AG09319 (cell line): ENCODE measurements at regions not wholly inside any gene's neighbourhood (a gene's known extent, or its start where the extent isn't known, plus 50 kb on each side); places are given as distances from the start of the nearest gene placed in this dataset.

ENCODE experiments used
- DNase-seq: peaks from one replicate; pipeline ENCODE4 v3.0.0-alpha.2; 2010; ENCODE audit warnings: low read depth; ENCODE audit errors: extremely low read depth
- TF ChIP-seq, protein P1 (sequence below): IDR thresholded peaks from 2 replicates; pipeline ENCODE4 v1.5.1; 2011; ENCODE audit warnings: low read depth, mild to moderate bottlenecking, inconsistent platforms, low read length, moderate library complexity

DNA sequence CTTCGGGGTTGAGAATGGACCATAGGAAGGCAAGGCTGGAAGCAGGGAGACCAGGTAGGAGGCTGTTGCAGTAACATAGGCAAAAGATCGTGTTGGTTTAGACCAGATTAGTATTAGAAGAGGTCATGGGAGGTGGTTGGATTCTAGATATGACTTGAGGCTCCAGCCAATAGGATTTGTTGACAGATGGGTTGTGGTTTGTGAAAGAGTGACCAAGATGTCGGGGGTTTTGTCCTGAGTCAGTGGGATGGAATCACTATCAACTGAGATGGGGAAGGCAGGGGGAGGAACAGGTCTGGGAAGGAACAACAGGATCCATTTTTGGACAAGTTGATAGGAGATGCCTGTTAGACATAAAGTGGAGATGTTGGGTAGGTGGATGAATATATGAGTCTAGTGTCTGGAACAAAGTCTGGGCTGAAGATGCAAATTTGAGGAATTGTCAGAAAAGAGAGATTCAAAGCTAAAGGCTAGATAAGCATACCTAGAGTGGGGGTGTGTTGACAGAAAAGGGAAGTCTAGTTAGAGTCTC lies 95.5 kb upstream of the NPHP3 start:
- no peak for DNase-seq
- TF ChIP-seq, protein P1, sequence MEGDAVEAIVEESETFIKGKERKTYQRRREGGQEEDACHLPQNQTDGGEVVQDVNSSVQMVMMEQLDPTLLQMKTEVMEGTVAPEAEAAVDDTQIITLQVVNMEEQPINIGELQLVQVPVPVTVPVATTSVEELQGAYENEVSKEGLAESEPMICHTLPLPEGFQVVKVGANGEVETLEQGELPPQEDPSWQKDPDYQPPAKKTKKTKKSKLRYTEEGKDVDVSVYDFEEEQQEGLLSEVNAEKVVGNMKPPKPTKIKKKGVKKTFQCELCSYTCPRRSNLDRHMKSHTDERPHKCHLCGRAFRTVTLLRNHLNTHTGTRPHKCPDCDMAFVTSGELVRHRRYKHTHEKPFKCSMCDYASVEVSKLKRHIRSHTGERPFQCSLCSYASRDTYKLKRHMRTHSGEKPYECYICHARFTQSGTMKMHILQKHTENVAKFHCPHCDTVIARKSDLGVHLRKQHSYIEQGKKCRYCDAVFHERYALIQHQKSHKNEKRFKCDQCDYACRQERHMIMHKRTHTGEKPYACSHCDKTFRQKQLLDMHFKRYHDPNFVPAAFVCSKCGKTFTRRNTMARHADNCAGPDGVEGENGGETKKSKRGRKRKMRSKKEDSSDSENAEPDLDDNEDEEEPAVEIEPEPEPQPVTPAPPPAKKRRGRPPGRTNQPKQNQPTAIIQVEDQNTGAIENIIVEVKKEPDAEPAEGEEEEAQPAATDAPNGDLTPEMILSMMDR, result no peak

DNA sequence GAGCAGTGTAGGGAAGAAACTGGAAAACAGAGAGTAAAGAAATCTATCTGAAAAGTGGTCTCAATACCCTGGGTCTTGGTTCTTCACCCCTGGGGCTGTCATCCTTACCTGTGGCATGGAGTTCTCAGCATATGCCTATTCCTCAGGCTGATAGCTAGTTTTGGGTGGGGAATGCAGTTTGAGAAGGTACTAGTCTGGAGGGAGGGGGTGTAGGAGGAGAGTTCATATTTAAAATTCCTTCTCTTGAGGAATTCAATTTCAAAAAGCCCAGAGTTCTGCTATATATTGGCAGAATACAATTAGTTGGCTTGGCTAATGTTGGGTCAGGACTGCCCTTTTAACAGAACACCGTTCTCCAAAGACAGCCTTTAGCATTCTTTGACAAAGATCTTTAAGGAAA lies 82.9 kb upstream of the NPHP3 start:
- DNase-seq, result no peak
- TF ChIP-seq, protein P1, result no peak

DNA sequence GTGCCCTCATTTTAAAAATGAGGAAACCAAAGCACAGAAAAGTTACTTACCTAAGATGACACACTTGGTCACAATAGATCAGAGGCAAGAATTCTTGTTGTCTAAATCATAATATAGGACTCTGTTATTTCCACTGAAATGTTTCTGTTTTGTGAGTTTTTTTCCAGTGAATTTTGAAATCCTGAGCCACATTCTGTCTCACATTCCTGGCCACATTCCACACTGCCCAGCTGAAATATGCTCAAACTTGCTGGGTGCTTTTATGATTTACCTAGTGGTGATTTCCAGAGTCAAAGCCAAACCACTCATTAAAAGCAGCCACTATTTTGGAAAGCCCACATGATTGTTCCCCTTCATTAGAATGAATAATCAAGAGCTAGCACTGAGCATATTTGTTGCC lies 82.3 kb upstream of the NPHP3 start:
- no peak for DNase-seq
- TF ChIP-seq, protein P1, result no peak

DNA sequence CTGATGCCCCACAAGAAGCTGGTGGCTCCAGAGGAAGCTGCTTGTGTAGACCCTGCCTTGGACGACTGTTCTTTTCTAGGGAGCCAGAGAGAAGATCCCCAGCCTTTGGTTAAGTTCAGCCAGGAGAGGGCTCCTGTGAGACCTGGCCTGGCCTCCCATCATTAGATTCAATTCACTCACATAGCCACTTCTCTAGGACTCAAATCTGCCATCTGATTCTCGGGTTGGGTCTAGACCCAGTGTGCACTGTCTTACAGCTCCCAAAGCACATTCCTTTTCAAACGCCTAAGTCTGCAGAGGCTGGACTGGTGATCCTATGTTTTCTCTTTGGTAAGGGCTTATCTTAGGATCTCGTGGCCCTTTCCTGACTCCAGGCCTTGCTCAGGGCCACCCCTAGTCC lies 81.7 kb upstream of the NPHP3 start:
- no peak for DNase-seq
- TF ChIP-seq, protein P1, result no peak

DNA sequence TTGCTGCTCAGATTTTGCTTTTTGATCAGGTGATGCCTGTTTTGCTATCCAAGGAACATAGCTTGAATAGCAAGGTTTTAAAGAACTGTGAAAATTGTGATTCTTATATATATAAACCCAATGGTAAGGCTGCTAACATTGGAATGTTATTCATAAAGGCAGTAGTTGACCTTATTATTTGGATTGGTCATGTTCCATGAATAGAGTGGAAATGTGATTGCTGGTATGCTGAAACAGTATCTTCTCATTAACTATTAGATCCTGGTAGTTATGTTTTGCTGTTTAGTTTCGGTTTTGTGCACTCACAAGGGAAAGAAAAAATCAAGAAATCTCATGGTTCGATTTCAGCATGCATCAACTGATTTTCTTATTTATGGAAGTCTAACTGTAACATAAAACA lies 78.7 kb upstream of the NPHP3 start:
- DNase-seq, result no peak
- TF ChIP-seq, protein P1, result no peak

DNA sequence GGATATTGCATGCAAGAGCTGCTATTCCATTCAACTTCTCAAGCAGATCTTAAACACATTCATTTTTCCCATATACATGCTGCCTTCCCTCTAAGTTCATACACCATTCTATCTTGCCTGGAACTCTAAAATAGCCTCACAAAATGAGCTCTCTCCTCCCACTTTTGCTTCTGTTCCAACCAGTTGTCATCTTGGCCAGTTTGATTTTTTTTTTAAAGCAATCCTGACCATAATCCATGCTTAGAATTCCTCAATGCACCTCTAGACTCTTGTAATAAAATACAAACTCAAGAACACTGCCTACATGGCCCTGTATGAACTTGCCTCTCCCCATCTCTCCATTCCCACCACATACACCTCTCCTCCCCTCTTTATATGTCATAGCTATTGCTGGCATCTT lies 68.6 kb upstream of the NPHP3 start:
- DNase-seq, result no peak

DNA sequence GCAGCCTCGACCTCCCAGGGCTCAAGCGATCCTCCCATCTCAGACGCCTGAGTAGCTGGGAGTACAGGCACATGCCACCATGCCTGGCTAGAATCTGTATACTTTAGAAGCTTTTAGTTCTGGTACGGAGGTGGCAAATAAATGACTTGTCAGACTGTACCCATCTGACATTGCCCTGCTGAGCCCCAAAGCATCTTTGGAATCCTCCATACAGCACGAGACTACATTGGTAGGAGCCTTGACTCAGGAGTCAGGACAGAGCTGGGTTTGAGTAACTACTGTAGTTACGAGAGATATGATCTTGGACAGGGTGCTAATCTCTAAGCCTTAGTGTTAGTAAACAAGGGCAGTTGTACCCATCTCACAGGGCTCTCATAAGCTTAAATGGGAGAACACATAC lies 67.8 kb upstream of the NPHP3 start:
- TF ChIP-seq, protein P1, result no peak
- DNase-seq, result no peak

More for the DNA sequence above, 68.6 kb upstream of the NPHP3 start:
- TF ChIP-seq, protein P1, result no peak
